Medulla oblongata (tissue), 1 donor: ENCODE measurements at regions not wholly inside any gene's neighbourhood (a gene's known extent, or its start where the extent isn't known, plus 50 kb on each side); places are given as distances from the start of the nearest gene placed in this dataset.

Experiments used
- DNase-seq: peaks from one replicate; pipeline ENCODE4 v3.0.0-alpha.2; 2015; ENCODE audit errors: extremely low spot score

DNA sequence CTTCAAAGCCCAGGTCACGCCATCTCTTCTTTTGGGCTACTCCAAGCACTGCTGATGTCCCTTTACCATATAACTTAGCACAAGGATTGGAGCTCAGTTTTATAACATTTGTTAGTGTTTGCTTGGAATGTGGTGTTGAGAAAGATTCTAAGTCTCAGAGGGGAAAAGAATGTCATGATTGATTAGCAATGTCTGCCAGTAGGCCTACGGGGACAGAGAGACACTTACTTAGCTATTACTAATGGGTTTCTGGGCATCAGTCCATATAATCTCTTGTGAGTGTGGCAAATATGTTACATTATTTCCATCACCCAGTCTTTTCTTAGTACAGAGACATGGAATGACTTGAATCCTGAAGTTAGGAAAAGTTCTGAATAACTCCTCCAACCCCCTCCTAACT, 75.4 kb upstream of the FSHB start:
- no peak for DNase-seq

DNA sequence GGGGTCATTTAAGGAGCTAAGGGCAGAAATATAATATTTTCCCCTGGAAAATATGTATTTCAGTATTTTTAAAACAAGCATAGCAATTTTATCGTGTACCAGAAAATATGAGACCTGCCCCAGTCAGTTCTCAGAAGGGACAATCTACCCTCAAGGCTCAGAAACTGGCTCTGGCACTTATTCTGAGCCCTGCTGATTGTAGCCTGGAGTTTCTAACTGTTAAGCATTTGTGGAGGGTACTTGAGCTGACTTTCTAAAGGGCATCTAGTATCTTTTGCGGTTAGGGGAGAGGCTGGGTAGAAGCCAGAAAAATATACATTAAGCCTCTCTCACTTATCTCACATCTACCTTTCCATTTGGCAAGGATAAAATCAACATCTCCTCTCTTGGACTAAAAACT, 71.3 kb upstream of the FSHB start:
- DNase-seq = no peak

- DNase-seq = no peak
Observed at GRCh38 chr11:30165652-30166051, 65.2 kb upstream of the FSHB start.

DNA sequence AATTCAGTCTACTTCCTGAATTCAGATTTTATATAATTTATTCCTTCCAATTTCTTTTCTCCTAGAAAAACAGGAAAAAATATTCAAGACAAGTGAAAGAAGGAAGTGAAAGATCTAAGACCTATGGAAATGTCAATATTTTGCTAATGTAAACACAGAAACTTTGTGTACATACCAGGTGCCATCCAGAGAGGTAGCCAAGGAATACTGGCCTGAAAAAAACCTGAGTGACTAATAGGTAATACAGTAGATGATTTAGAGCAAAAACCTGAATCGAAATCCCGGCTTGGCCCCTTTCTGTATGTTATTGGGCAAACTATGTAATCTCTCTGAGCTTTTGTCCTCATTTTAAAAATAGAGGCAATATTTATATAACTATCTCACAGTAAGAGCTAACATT, 59.2 kb upstream of the FSHB start:
- no peak for DNase-seq

- DNase-seq = no peak
Observed at GRCh38 chr11:30172158-30172557, 58.7 kb upstream of the FSHB start.

DNA sequence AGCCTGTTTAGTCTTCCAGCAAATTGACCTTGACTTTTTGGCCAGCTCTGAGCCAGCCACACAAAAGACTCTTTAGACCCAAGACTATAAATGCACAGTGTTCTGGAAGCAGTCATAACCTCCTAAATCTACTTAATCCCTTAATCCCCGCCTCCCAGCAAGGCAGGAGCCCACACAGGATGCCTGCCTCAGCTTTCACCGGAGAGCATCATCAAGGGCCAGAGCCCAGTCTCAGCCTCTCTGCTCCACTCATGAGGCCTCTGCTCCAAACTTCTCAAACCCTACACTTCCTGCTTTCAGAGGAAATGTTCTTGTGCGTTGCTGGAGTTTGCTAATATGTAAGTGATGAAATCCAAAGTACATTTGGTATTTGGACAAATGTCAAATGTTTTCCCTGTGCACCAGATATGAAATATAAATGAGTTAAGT, 57.9 kb upstream of the FSHB start:
- DNase-seq = no peak

DNA sequence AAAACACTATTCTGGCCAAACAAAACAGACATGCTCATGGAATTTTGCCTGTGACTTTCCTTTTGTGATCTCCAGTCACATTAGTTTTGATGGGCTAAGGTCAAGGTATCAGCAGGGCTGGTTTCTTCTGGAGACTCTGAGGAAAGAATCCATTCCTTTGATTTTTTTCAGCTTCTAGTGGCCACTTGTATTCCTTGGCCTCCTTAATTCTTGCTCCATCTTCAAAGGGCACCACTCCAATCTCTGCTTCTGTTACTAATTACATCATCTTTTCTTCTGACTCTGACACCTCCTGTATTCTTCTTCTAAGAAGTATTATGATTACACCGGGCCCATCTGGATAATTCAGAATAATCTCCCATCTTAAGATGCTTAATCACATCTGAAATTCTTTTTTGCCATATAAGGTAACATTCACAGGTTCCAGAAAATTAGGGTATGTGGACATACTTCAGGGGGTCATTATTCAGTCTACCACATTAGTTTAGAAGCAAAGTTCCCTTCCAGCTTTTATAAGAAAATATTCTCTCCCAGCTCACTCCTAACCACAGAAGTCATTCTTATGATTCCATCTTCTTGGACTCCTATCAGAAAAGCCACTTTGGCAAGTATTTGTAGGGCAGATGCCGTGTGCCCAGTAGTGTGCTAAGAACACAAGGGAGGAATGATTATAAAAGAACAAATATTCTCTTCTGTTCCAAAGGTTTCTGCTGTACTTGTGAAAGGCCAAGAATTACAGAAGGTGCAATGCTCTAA, 56.4 kb upstream of the FSHB start:
- no peak for DNase-seq
